Astrocyte of the hippocampus (primary cell): ENCODE measurements at regions not wholly inside any gene's neighbourhood (a gene's known extent, or its start where the extent isn't known, plus 50 kb on each side); places are given as distances from the start of the nearest gene placed in this dataset.
"Not testable (repeated sequence)": the region's sequence is repeated elsewhere in the genome, so short reads cannot be mapped to it uniquely, and the experiment has no call there.

Source experiments
- DNase-seq: peaks from one replicate; pipeline ENCODE4 v3.0.0; 2011; ENCODE audit warnings: low read depth, low spot score

DNA sequence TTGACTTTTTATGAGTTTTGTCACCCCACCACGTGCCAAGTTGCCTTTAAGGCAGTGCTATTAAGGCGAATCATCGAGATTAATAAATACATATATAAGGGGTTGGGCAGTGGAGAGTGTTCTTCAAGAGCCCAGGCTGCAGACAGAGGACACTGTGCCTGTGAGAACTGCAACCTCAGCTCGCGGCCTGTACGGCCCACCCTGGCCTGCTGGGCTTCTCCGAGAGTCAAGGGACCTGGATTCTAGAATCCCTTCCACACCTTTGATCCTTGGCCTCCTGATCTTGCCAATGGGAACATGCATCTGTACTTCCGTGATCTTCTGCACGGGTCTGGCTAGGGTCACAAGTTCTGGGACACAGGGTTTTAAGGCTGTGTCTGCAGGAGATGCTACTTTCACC, 54.5 kb downstream of the IRX5 start:
- DNase-seq, result no peak

DNA sequence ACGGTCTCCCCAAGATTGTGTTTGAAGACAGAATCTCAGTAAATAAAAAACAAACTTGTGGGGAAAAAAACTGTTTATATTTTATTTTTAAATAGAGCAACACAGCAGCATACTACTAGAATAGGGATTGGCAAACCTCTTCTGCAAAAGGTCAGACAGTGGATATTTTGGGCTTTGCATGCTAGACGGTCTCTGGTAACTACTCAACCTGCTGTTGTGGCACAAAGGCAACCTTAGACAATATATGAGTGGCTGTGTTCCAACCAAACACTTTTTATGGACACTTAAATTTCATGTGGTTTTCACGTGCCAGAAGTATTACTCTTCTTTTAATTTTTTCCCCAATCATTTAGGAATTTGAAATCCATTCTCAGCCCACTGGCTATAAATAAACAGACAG, 55.0 kb downstream of the IRX5 start:
- no peak for DNase-seq

DNA sequence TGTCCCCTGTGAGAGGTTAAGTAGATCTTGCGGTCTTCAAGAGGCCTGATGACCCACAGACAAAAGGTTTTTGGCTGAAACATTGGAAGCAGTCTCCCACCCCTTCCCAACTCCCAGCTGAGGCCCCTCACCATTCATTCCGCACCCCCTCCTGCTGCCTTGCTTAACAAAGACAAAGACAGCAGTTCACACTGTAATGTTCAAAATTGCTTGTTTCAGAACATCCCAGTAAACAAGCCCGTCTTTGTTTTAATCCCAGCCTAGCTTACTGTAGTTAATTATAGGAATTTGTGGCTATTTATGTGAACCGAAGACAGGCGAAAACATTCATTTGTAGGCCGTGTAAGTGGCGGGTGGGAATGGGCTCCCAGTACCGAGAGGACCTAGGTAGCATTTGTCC, 55.7 kb downstream of the IRX5 start:
- no peak for DNase-seq

DNA sequence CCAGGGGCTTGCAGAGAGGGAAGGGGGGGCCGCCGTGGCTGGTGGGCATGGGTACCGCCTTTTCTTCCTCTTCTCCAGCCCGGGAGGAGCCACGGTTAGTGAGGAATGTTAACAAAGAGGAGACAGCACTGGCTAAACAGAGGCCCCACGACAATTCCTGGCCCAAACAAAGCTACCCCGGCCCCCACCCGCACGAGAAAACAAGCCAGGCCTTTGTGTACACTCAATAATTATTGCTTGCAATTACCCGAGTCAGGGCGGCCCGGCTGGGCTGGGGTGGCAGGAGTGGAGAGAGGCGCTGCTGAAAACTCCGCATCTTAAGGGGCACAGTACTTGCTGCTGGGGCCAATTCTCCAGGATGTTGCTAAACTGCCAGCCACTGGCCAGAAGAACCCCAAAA, 56.4 kb downstream of the IRX5 start:
- DNase-seq, result no peak

DNA sequence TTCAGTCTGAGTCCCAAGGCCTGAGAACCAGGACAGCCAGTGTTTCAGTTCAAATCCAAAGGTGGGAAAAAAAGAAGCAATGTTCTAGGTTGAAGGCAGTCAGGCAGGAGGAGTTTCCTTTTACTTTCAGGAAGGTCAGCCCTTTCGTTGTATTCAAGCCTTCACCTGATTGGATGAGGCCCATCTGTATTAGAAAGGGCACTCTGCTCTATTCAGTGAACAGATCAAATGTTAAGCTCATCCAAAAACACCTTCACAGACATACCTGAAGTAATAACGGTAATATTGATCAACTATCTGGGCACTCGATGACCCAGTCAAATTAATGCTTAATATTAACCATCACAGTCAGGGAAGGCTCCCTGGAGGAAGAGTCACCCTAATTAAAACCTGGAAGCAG, 60.9 kb downstream of the IRX5 start:
- no peak for DNase-seq

DNA sequence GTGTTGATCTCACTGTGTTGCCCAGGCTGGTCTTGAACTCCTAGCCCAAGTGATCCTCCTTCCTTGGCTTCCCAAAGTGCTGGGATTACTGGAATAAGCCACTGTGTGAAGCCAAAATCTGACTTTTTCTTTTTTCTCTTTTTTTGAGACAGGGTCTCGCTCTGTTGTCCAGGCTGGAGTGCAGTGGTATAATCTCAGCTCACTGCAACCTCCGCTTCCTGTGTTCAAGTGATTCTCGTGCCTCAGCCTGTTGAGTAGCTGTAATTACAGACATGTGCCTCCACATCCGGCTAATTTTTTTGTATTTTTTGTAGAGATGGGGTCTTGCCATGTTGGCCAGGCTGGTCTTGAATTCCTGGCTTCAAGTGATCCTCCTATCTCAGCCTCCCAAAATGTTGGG, 61.3 kb downstream of the IRX5 start:
- DNase-seq, result not testable (repeated sequence)

DNA sequence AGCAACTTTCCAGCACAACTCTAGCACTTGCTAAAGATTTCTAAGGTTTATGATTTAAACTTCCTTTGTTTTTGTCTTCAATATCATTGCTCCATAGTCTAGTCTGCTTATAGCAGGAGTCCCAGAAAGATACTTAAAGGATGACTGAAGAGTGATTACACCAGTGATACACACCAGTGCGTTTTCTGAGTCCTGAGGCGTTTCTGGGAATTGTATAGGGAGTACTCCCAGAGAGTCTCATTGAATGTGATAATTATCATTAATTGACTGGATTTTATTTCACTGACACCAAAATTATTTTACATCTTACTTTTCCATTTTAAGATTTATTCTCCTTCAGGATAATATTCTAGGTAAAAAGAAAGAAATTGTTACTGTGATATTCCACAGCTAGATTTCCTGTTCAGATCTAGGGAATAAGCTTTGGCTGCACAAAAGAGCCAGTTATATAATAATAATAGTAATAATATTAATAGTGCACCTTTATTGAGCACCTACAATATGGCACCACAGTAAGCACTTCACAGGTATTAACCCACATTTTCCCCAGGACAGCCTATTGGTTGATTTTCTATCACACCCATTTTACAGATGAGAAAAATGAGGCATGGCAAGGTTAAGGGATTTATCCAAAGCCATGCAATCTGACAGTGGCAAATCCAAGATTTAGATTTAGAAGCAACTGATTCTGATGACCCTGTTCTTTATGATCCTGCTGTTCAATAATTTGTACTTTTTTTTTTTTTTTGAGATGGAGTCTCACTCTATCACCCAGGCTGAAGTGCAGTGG, 62.6 kb downstream of the IRX5 start:
- DNase-seq, result no peak

DNA sequence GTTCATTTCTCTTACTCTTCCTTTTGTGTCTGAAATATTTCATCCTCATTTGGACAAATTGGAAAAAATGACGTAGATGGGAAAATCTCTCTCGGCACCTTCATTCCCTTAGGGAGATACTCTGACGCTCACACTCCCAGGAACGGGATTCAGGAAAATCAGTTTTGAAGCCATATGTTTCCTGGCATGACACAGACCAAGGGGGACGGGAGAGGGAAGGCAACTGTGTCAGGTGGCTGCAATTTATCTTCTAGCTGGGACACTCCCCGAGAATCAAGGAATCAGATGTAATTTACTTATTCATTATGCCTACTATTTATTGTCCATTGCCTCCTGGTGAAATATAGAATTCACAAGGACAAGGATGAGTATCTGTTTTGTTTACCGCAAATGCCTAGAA, 65.5 kb downstream of the IRX5 start:
- DNase-seq, result no peak

DNA sequence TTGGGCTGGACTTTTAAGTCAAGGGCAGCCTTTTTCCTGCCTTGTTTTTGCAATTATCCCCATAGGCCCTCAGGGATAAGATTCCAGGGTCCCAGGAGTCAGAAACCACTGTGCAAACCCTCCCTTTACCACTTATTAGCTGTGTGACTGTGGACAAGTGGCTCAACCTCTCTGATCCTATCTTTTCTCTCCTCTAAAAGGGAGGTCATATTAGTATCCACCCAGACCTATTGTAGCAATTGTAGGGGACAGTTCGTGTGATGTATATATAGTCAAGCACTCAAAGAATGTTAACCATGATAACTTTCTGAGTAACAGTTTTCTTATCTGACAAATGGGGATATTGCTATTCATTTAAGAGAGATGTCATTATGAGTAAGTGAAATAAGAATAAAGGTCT, 68.2 kb downstream of the IRX5 start:
- DNase-seq, result no peak

DNA sequence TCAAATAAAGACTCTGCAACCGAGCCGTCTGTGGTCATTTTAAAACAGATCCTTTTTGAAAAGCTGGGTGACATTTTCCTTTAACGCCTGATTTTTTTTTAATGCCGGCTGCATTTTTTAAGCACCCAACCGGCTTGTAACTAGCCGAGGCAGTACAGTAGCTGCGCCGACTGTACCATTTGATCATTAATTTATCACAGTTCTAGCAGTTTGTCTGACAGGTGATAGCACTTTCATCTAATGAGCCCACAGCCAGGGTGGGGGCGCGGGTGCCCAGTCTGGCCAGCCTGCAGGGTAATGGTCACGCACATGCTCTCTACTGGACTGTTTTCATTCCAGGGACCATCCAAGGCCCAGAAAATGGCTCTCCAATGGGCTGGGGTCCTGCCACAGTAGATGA, 68.8 kb downstream of the IRX5 start:
- no peak for DNase-seq

DNA sequence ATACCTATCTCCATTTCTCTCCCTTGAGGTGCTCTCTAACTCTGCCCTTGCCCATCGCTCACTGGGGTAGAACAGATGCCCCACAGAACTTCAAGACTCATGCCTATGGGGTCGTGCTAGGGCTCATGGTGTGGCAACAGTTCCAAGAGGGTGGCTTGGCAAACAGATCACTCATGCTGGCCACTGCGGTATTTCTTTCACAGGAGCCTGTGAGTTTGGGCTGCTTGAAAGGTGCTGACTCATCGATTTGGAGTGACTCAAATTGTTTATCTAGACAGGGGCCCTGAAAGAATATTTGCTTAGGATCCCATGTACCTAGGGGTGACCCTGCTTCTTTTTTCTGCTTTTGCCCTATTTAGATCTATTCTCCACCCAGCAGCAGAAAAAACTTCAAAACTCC, 69.9 kb downstream of the IRX5 start:
- DNase-seq, result peak; percentile 57

DNA sequence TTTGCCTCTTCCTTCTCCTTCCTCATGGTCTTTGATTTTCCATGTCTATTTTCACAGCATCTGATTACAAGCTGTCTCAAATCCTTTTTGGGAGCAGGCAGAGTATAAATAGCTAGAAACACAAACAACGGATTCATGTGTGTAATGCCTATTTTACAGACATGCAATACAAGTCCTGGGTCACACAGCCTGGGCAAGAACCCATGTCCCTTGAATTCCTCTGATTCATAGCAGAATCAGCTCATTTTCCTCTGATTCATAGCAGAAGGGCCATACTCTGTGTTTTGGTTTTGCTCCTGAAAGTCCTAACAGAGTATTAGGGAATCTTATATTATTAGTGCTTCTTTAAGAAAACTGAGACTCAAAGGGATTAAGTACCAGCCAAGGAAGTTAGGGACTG, 71.3 kb downstream of the IRX5 start:
- DNase-seq, result no peak

DNA sequence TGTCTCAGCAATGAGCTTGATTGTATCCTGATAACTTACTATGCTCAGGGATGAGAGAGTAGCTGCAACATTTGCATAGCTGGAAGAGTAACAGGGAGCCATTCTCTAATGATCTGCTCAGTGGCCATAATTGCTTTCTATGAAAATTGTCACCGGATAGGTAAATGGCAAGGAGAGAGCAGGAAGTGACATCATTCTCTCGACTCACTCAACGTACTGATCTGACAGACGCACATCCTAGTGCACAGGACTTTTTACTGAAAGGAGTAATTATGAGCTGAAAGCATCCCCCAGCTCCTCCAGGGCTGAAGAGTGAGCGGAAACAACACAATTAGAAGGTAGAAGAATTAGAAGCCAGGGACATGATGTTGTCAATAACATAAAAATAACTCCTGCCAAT, 71.8 kb downstream of the IRX5 start:
- DNase-seq, result no peak

DNA sequence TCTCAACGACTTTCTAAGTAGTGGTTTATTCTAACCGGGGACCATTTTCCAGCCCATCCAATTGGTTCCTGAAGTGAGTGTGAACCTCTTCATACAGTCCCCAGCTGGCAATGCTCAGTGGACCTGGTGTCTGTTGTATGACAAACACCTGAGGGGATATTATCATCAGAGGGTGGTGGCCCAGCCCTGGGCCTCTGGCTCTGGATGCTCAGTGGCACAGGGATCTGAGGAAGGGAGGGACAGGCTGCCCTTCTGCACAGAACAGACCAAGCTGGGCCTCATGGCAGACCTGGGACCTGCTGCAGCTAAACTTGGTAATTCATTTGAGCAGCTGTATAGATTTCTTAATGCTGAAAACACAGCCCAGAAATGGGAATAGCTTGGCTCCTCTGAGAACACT, 72.6 kb downstream of the IRX5 start:
- DNase-seq, result no peak

DNA sequence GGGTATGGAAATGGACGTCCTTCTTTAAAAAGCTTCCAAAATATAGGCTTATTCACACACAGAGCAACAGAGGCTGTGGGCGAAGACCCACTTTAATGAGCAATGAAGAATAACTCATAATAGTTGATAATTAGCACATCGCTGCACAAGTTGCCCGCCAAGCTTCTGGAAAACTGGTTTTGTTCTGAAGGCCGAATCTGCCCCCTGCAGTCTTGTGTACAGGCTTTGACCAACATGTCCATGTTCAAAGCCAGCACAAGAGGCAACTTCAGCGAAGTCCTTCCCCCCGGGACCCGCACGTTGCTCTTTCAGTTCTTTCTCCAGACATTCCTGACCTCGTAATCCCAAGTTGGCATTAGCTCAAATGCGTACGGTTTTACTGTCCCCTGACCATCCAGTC, 73.3 kb downstream of the IRX5 start:
- no peak for DNase-seq

DNA sequence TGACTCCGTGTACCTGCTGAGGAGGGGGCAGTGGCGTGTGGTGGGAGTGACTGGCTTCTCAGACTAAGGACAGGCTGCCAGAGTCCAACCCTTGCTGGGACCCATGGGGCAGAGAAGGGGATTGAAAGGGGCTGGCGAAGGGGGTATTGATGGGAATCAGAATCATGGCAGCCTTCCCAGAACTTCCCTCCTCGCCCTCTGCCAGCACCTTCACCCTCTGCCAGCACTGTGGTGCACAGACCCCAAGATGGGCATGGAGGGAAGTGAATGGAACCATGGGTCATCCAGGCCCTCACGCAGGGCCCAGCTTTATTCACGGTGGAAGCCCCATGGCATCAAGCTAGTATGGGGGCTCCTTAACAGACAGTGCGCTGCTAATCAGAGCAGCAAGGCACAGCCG, 76.8 kb downstream of the IRX5 start:
- DNase-seq, result no peak

DNA sequence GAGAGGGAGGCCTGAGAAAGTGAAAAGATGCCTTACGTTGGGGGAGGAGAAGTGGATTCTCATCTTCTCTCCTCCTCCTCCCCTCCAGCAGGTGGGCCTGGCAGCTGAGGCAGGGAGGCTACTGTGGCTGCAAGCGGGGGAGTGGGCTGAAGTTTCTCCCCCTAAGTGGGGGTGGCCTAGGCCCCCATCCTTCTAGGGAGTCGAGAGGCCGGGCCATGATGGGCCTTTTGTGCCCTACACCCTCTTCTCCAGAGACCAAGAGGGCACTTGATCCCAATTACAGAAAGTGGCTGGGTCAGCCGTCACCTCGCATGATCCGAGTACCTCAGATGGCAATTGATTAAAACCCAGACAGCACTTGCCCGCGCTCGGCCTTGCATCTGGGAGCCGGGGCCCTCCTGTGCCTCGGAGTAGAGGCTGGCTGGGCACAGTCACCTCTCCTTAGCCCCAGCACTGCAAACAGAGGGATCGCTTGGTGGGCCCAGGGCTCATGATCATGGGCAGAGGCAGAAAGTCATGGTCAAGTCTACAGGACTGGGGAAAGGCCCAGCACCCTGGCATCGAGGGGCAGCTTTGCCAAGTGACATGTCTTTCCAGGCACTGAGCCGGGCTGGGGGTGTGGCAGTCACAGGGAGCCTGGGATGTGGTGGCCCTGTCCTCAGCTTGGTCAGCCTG, 78.3 kb downstream of the IRX5 start:
- DNase-seq, result no peak

DNA sequence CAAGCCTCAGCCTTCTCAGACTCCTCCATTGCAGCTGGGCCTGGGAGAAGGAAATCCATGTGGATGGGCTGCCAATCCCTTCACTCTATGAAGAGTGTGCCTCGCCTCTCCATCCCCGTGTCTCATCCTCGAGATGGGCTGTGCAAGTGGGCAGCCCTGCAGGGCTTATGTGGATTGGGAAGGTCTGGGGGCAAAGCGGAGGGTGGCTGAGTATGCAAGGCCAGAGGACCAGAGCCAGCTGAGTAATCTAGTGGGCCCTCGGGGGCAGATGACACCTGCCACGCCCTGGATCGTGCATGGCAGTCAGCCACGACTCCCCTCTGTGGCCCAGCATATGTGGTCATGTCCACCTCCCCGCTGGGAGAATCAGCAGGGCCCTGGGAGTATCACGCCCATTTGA, 78.9 kb downstream of the IRX5 start:
- DNase-seq, result no peak

DNA sequence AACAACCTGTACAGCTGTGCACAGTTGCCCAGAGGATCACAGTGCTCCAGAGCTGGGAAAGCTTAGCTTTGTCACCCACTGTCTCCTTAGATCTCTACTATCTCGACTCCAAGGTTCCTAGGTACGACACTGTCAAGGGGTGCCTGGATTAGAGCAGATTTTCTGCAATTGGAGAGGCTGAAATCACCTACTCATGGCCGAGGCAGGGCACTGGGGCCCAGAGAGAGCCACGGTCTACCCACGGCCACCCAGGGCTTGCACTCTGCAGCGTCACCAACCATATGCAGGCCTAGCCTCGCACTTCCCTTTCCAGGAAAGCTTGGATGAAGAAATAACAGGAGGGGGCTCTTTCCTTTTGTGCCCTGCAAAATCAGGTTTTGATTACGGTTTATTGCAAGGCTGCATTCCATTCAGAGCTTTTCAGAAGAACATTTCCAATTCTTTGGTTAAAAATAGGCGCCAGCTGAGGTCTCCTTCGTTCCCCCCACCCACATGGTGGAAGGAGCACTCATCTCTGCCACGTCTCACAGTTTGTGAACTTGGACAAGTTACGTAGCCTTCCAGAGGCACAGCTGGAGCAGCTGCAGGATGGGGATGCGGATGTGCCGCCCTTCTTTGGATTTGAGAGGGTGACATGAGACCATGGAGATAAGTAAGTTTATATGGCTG, 80.0 kb downstream of the IRX5 start:
- DNase-seq, result no peak

DNA sequence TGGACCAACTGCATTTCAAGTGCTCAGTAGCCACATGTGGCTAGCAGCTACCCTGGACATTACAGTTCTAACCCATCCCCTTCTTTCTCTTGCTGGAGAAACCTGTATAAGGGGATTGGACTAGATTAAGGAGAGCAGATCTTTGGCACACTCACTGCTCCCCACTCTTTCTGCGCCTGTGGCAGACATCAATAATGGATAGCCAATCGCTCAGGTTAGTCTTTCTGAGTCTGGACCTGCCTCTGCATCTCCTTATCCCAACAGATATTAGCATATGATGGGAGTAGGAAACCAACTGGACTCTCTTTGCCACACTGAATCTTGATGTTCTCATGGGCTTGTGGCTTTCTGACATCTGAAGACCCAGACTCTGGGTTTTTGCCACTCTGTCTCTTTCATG, 81.7 kb downstream of the IRX5 start:
- no peak for DNase-seq

DNA sequence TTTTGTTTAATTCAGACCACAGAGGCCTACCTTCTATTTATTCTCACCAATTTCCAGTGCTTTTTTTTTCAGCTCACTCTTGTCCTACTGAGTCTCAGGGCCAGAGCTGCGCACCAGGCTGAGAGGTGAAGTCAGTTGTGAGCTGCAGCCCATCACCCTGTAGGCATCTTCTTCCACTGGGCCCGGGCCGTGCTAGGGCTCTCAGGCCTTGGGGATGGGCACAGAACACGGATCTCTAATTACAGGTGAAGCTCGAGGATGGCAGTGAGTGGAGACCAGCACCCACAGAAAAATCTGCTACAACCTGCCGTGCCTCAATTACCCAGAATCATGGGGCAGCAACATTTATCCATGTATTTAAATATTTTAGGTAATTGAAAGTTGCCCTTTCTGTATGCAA, 82.1 kb downstream of the IRX5 start:
- no peak for DNase-seq

DNA sequence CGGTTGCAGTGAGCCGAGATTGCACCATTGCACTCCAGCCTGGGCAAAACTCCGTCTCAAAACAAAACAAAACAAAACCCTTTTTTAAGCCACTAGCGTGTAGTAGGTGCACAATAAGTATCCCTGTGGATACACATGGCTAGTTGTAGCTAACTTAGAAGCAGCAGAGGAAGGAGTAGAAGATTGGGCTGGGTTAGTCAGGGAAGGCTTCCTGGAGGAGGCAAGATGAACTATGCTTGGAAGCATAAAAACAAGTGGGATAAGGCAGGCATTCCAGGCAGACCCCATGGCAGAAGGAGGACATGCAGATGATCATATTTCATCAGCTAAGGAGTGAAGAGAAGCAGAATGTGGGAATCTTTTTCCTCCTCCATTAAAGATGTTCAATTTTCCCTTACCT, 83.4 kb downstream of the IRX5 start:
- no peak for DNase-seq
